Mammary epithelial cell (primary cell): ENCODE measurements at regions not wholly inside any gene's neighbourhood (a gene's known extent, or its start where the extent isn't known, plus 50 kb on each side); places are given as distances from the start of the nearest gene placed in this dataset.

Experiments
- CTCF ChIP-seq, 2 donors: IDR thresholded peaks in 1 of 2; conservative IDR thresholded peaks in 1 of 2; 2 replicates each; pipeline ENCODE4 v1.5.1; 2011 to 2012; ENCODE audit warnings: inconsistent platforms in 2 of 2, low read length in 2 of 2, mild to moderate bottlenecking in 2 of 2, control low read depth in 1 of 2, low read depth in 1 of 2; ENCODE audit not compliant: insufficient read depth in 1 of 2; ENCODE audit errors: extremely low read depth in 1 of 2
- EZH2 ChIP-seq: IDR thresholded peaks from 2 replicates; pipeline ENCODE4 v1.6.1; 2012; ENCODE audit warnings: low read length, inconsistent platforms, borderline replicate concordance

- TF ChIP-seq CTCF (conservative IDR thresholded peaks at IDR 0.05 in 1 of 2, IDR thresholded peaks at IDR 0.05 in 1 of 2; ENCODE audit: extremely low read depth in 1 of 2, insufficient read depth in 1 of 2, low read depth in 1 of 2, low read length in 2 of 2) (no peak), EZH2 (no peak)
Observed at GRCh38 chr3:82022836-82023235, 261.4 kb upstream of the GBE1 start.
